CD4-positive, alpha-beta T cell treated with Interleukin-10 for 1 hour (primary cell): ENCODE measurements at regions not wholly inside any gene's neighbourhood (a gene's known extent, or its start where the extent isn't known, plus 50 kb on each side); places are given as distances from the start of the nearest gene placed in this dataset.

ENCODE experiments used
- DNase-seq: peaks from one replicate; pipeline ENCODE4 v3.0.0-alpha.2; 2020

- DNase-seq = no peak
These were observed 160.9 kb upstream of the SLCO3A1 start for GRCh38 chr15:91692596-91692995.

- no peak for DNase-seq
These were observed 159.2 kb upstream of the SLCO3A1 start for GRCh38 chr15:91694131-91694830.

- DNase-seq = no peak
These were observed 158.7 kb upstream of the SLCO3A1 start for GRCh38 chr15:91694831-91695210.

GRCh38 chr15:91695799-91696198 lies 157.7 kb upstream of the SLCO3A1 start:
- no peak for DNase-seq

- DNase-seq = no peak
These were observed 156.5 kb upstream of the SLCO3A1 start for GRCh38 chr15:91696981-91697380.

GRCh38 chr15:91698241-91698640 lies 155.3 kb upstream of the SLCO3A1 start:
- no peak for DNase-seq

- DNase-seq = no peak
These were observed 153.8 kb upstream of the SLCO3A1 start for GRCh38 chr15:91699741-91700140.

GRCh38 chr15:91703274-91703673 lies 150.2 kb upstream of the SLCO3A1 start:
- DNase-seq = no peak

- DNase-seq = no peak
These were observed 149.2 kb upstream of the SLCO3A1 start for GRCh38 chr15:91704343-91704742.

GRCh38 chr15:91706322-91707032 lies 147.0 kb upstream of the SLCO3A1 start:
- DNase-seq = peak; percentile 90

GRCh38 chr15:91710080-91710698 lies 143.3 kb upstream of the SLCO3A1 start:
- DNase-seq = no peak

- DNase-seq = no peak
These were observed 142.0 kb upstream of the SLCO3A1 start for GRCh38 chr15:91711384-91712033.

GRCh38 chr15:91712286-91712685 lies 141.2 kb upstream of the SLCO3A1 start:
- no peak for DNase-seq

- DNase-seq = no peak
These were observed 137.0 kb upstream of the SLCO3A1 start for GRCh38 chr15:91716536-91716935.

GRCh38 chr15:91717811-91718210 lies 135.7 kb upstream of the SLCO3A1 start:
- DNase-seq = no peak

- DNase-seq = no peak
These were observed 129.5 kb upstream of the SLCO3A1 start for GRCh38 chr15:91723959-91724358.

GRCh38 chr15:91733661-91734060 lies 119.8 kb upstream of the SLCO3A1 start:
- DNase-seq = no peak

GRCh38 chr15:91737151-91737818 lies 116.2 kb upstream of the SLCO3A1 start:
- DNase-seq = no peak

GRCh38 chr15:91741986-91742385 lies 111.5 kb upstream of the SLCO3A1 start:
- DNase-seq = no peak

- DNase-seq = no peak
These were observed 101.9 kb upstream of the SLCO3A1 start for GRCh38 chr15:91751611-91752010.

- no peak for DNase-seq
These were observed 101.3 kb upstream of the SLCO3A1 start for GRCh38 chr15:91752081-91752785.

- no peak for DNase-seq
These were observed 93.9 kb upstream of the SLCO3A1 start for GRCh38 chr15:91759560-91759959.
